GM23338 (cell line): ENCODE measurements at regions not wholly inside any gene's neighbourhood (a gene's known extent, or its start where the extent isn't known, plus 50 kb on each side); places are given as distances from the start of the nearest gene placed in this dataset.

Experiments
- CREB1 ChIP-seq: fragments of 250-450 bp; sonication (Bioruptor Pico); IDR thresholded peaks from 2 replicates; pipeline ENCODE4 v1.5.0; 2020; ENCODE audit warnings: low read depth, mild to moderate bottlenecking, moderate library complexity
- EZH2 ChIP-seq: fragments of 200-600 bp; sonication (generic); IDR thresholded peaks from one replicate; pipeline ENCODE4 v1.8.0; 2017; ENCODE audit warnings: antibody characterized with exemption, mild to moderate bottlenecking, low read depth; ENCODE audit not compliant: unreplicated experiment
- EZH2phosphoT487 ChIP-seq: fragments of 200-600 bp; sonication (generic); IDR thresholded peaks from one replicate; pipeline ENCODE4 v1.8.1; 2018; ENCODE audit warnings: antibody characterized with exemption; ENCODE audit not compliant: unreplicated experiment
- JUNB ChIP-seq: IDR thresholded peaks from one replicate; pipeline ENCODE4 v1.6.1; 2016; ENCODE audit warnings: antibody characterized with exemption; ENCODE audit not compliant: unreplicated experiment
- POLR2AphosphoS5 ChIP-seq: IDR thresholded peaks from 2 replicates; pipeline ENCODE4 v1.6.1; 2016; ENCODE audit warnings: antibody characterized with exemption, low read depth
- TF ChIP-seq, protein P1 (sequence below), 2 experiments: fragments of 200-600 bp in 1 of 2; sonication (generic) in 1 of 2; conservative IDR thresholded peaks; 2 replicates each; pipeline versions ENCODE4 v1.5.1 to v1.6.1; 2016 to 2017; ENCODE audit warnings: antibody characterized with exemption in 2 of 2, low read depth in 2 of 2, mild to moderate bottlenecking in 2 of 2, moderate library complexity in 1 of 2
- TF ChIP-seq, protein P2 (sequence below): IDR thresholded peaks from one replicate; pipeline ENCODE4 v1.6.1; 2018; ENCODE audit warnings: antibody characterized with exemption; ENCODE audit not compliant: unreplicated experiment
- TF ChIP-seq, protein P3 (sequence below): IDR thresholded peaks from 2 replicates; pipeline ENCODE4 v1.6.1; 2016; ENCODE audit warnings: antibody characterized with exemption

DNA sequence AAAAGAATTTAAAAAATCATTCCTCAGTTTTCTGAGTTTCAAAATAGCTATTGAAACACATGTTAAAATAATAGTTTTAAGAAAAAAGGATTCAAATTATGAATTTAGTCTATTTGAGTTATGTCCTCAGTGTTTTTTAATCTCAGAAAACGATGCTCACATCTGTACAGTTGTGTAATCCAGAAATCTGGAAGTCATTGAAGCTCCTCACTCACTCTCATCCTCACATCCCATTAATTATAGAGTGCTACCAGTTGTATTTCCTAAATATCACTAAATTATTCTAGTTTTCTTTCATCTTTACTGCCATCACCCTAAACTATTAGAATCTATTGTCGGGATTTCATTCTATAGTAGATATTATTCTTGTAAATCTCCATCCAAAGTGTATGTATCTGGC, 234.7 kb upstream of the RIMS1 start:
- TF ChIP-seq JUNB (no peak), POLR2AphosphoS5 (no peak), EZH2 (no peak), EZH2phosphoT487 (no peak), CREB1 (CRISPR knock-in tag) (no peak)
- TF ChIP-seq, protein P1, sequence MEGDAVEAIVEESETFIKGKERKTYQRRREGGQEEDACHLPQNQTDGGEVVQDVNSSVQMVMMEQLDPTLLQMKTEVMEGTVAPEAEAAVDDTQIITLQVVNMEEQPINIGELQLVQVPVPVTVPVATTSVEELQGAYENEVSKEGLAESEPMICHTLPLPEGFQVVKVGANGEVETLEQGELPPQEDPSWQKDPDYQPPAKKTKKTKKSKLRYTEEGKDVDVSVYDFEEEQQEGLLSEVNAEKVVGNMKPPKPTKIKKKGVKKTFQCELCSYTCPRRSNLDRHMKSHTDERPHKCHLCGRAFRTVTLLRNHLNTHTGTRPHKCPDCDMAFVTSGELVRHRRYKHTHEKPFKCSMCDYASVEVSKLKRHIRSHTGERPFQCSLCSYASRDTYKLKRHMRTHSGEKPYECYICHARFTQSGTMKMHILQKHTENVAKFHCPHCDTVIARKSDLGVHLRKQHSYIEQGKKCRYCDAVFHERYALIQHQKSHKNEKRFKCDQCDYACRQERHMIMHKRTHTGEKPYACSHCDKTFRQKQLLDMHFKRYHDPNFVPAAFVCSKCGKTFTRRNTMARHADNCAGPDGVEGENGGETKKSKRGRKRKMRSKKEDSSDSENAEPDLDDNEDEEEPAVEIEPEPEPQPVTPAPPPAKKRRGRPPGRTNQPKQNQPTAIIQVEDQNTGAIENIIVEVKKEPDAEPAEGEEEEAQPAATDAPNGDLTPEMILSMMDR (conservative IDR thresholded peaks at IDR 0.05; ENCODE audit: low read depth in 2 of 2) = no peak
- TF ChIP-seq, protein P2, sequence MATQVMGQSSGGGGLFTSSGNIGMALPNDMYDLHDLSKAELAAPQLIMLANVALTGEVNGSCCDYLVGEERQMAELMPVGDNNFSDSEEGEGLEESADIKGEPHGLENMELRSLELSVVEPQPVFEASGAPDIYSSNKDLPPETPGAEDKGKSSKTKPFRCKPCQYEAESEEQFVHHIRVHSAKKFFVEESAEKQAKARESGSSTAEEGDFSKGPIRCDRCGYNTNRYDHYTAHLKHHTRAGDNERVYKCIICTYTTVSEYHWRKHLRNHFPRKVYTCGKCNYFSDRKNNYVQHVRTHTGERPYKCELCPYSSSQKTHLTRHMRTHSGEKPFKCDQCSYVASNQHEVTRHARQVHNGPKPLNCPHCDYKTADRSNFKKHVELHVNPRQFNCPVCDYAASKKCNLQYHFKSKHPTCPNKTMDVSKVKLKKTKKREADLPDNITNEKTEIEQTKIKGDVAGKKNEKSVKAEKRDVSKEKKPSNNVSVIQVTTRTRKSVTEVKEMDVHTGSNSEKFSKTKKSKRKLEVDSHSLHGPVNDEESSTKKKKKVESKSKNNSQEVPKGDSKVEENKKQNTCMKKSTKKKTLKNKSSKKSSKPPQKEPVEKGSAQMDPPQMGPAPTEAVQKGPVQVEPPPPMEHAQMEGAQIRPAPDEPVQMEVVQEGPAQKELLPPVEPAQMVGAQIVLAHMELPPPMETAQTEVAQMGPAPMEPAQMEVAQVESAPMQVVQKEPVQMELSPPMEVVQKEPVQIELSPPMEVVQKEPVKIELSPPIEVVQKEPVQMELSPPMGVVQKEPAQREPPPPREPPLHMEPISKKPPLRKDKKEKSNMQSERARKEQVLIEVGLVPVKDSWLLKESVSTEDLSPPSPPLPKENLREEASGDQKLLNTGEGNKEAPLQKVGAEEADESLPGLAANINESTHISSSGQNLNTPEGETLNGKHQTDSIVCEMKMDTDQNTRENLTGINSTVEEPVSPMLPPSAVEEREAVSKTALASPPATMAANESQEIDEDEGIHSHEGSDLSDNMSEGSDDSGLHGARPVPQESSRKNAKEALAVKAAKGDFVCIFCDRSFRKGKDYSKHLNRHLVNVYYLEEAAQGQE = no peak
- TF ChIP-seq, protein P3, sequence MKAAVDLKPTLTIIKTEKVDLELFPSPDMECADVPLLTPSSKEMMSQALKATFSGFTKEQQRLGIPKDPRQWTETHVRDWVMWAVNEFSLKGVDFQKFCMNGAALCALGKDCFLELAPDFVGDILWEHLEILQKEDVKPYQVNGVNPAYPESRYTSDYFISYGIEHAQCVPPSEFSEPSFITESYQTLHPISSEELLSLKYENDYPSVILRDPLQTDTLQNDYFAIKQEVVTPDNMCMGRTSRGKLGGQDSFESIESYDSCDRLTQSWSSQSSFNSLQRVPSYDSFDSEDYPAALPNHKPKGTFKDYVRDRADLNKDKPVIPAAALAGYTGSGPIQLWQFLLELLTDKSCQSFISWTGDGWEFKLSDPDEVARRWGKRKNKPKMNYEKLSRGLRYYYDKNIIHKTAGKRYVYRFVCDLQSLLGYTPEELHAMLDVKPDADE = no peak
